GM12891 (cell line): ENCODE measurements at regions not wholly inside any gene's neighbourhood (a gene's known extent, or its start where the extent isn't known, plus 50 kb on each side); places are given as distances from the start of the nearest gene placed in this dataset.

ENCODE experiments used
- DNase-seq: peaks from one replicate; pipeline ENCODE4 v3.0.0; 2011; ENCODE audit warnings: low spot score; ENCODE audit not compliant: insufficient read length
- FAIRE-seq: peaks from 2 replicates; lab custom pipeline; 2011; peaks lifted over from hg19 to GRCh38; lab: Jason Lieb, UNC
- PAX5 ChIP-seq: IDR thresholded peaks from 2 replicates; pipeline ENCODE4 v1.6.1; 2011; ENCODE audit warnings: low read length, moderate library complexity, mild to moderate bottlenecking; ENCODE audit not compliant: insufficient read depth, severe bottlenecking
- POLR2A ChIP-seq: IDR thresholded peaks from 2 replicates; pipeline ENCODE4 v1.6.1; 2011; ENCODE audit warnings: low read depth, low read length, control low read depth
- POLR2AphosphoS5 ChIP-seq: IDR thresholded peaks from 2 replicates; pipeline ENCODE4 v1.6.1; 2011; ENCODE audit warnings: low read depth, low read length, control low read depth
- POU2F2 ChIP-seq: IDR thresholded peaks from 2 replicates; pipeline ENCODE4 v1.6.1; 2011; ENCODE audit warnings: low read depth, mild to moderate bottlenecking, control low read depth, low read length, moderate library complexity
- SPI1 ChIP-seq: IDR thresholded peaks from 2 replicates; pipeline ENCODE4 v1.6.1; 2011; ENCODE audit warnings: low read depth, low read length, control low read depth
- TAF1 ChIP-seq: IDR thresholded peaks from 2 replicates; pipeline ENCODE4 v1.6.1; 2011; ENCODE audit warnings: low read depth, low read length, control low read depth

DNA sequence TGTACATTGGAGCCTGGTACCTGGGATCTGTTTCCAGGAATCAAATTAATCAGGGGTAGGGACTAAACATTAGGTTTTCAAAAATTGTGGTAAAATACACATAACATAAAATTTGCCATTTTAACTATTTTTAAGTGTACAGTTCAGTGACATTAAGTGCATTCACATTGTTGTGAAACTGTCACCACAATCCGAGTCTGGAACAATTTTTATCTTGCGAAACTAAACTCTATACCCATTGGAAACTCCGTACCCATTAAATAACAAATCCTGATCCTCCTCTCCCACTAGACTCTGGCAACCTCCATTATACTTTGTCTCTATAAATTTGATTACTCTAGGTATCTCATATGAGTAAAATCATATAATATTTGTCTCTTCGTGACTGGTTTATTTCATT is 486.2 kb downstream of the GADD45G start:
- TF ChIP-seq POU2F2 (no peak), PAX5 (no peak), POLR2AphosphoS5 (no peak), POLR2A (no peak), SPI1 (no peak), TAF1 (no peak)
- DNase-seq (no peak), FAIRE-seq (no peak)

DNA sequence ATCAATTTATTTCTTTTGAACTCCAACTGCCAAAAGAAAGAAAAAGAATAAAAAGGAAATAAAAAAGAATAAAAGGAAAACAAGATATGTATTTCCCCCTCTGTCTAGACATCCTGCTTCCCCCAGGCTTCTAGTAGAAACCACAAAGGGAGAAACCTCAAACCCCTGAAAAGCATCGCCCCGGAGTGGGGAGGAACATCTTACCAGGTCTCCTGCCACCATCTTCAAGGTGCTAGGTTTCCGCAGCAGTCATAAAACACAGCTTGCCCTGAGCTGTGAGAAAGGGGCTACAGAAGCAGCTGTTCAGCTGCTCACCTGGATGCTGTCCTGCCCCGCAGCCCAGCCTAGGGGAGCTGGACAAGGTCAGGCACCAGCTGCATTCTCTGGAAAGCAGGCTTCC is 487.7 kb downstream of the GADD45G start:
- no peak for DNase-seq
- no peak for FAIRE-seq
- TF ChIP-seq TAF1 (no peak), POU2F2 (no peak), POLR2AphosphoS5 (no peak)

DNA sequence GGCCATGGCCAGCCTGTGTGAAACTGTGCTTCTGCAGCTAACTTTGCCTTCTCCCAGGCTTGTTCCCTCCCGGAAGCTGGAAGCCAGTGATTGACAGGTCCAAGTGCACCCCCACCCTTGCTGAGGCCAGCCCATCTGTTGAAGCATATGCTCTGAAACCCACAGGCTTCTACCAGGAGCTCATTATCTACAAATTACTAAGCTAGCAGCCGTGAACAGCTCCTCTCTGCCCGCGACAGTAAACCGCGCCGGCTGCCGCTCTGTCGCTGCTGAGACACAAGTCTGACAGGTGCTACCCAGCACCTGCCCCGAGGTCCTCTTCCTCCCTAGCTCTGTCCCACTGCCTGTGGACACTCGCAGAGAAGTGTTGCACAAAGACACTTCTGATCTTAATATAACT is 490.9 kb downstream of the GADD45G start:
- TF ChIP-seq POLR2AphosphoS5 (no peak), TAF1 (no peak), PAX5 (no peak), POLR2A (no peak), SPI1 (no peak), POU2F2 (no peak)
- FAIRE-seq (no peak), DNase-seq (no peak)

DNA sequence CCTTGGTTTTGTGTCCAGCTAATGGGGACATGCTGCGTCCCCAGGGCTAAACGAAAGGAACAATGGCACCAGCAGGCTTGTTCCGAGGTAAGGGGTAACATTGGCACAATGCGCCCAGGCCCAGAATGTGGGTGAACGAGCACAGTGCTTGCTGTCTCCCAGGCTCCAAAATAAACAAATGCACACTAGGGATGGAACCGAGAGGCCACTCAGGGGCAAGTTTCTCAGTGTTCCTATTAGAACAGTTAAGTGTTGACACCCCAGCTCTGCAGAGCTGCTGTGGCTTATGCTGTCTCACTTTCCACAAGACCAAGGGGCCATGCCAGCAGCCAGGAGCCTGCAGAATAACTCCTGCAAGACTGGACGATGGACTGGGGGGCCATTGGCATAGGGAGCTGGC is 492.4 kb downstream of the GADD45G start:
- no peak for TF ChIP-seq TAF1
- TF ChIP-seq SPI1: no peak
- no peak for TF ChIP-seq PAX5
- TF ChIP-seq POU2F2: no peak
- no peak for TF ChIP-seq POLR2AphosphoS5
- no peak for TF ChIP-seq POLR2A
- no peak for FAIRE-seq
- DNase-seq: no peak

DNA sequence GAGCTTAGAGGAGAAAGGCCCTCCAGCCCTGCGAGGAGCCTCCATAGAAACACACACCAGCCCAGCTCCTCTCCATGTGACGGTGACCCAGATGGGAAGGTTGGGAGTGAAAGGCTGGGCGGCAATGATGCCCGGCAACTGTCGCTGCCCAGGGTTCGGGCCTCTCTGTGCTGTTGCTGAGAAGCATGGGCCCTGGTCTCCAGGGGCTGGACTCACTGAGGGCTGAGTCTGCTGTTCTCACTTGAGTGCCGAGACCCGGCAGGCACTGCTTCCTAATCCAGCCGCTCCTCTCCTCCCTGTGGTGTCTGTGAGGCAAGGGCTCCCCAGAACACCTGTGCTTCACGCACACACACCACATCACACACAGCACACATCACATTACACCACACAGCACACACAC is 493.6 kb downstream of the GADD45G start:
- no peak for FAIRE-seq
- TF ChIP-seq POLR2AphosphoS5 (no peak), PAX5 (no peak), POU2F2 (no peak), TAF1 (no peak)
- DNase-seq: no peak

DNA sequence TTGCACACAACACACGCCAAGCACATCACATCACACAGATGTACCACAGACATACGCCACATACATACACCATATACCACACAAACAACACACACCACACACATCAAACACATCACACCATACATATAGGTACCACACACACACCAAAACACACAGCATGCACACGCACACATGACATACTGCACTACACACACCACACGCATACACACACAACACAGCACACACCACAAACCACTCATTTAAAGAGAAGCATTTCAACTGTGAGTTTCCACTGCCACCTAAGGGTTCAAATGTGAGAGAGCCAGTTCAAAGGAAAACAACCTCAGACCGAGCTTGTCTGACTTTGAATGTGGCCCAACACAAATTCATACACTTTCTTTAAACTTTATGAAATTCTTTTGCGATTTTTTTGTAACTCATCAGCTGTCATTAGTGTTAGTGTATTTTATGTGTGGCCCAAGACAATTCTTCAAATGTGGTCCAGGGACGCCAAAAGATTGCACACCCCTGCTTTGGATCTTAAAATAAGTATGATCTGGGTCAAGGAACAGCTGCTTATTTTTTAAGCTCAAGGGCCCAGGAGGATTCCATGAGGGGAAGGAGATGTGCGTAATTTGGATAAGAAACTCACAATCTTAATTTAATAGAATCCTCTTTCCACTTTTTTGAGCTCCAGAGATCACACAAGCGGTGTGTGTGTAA is 494.6 kb downstream of the GADD45G start:
- TF ChIP-seq TAF1 (no peak), POLR2AphosphoS5 (no peak), PAX5 (no peak), POU2F2 (no peak), POLR2A (no peak), SPI1 (no peak)
- FAIRE-seq: peak; percentile 91
- no peak for DNase-seq

DNA sequence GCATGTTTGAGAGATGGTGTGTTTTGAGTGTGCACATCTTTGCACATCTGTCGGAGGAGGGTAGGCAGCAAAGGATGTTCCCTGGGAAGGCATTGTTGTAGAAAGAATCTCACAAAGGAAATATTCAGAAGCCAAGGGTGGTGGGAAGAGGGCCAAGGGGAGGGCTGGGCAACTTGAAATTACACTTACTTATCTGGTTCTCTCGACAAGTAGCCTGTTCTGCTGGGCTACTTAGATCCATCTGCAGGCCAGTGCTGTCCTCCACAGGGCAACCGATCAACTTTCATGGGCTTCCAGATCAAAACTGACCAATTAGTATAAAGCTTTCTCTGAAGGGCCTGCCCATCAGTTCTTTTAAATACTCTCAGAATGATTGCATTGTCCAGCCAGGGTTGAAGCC is 495.2 kb downstream of the GADD45G start:
- no peak for FAIRE-seq
- DNase-seq: no peak
- TF ChIP-seq POLR2A (no peak), PAX5 (no peak), POU2F2 (no peak)

DNA sequence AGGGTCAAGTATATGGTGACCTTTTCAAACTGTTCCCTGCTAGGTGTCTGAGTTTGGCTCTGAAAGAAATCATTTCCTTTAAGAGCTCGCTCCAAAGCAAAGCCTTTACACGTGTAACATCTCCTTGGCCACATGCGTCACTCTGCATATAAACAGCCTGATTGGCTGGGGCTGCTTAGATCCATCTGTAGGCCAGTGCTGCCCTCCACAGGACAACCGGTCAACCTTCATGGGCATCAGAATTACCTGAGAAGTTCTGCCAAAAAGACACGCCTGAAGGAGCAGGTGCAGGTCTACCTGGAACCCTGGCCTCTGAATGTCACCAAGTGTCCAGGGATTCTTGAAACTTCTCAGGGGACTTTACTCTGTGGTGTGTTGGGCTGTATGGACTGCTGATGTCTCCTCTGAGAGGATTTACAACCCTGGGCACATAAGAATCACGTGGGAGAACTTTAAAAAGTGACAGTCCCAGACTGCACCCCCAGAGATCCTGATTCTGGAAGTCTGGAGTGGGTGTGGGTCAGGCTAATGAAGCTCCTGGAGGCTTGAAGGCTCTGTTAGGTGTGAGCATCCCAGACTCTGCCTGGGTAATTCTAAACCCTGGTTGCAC is 497.6 kb downstream of the GADD45G start:
- peak; percentile 61 for DNase-seq
- FAIRE-seq: peak; percentile 97
- TF ChIP-seq PAX5 (peak; percentile 57), POLR2AphosphoS5 (no peak), POU2F2 (no peak; the same call in 1 of the 2 replicates)

DNA sequence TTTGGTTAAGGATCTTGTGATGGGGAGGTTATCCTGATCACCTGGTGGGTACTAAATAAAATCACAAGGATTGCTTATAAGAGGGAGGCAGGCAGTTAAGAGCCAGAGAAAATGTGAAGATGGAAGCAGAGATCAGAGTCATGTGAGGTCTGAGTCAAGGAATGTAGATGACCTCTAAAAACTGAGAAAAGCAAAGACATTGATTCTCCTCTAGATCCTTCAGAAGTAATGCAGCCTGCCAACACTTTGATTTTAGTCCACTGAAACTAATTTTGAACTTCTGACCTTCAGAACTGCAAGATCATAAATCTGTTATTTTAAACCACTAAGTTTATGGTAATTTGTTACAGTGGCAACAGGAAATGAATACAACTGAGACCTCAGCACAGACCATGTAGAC is 499.0 kb downstream of the GADD45G start:
- no peak for DNase-seq
- FAIRE-seq: no peak
- TF ChIP-seq PAX5 (no peak), SPI1 (no peak), POU2F2 (no peak), POLR2AphosphoS5 (no peak)

DNA sequence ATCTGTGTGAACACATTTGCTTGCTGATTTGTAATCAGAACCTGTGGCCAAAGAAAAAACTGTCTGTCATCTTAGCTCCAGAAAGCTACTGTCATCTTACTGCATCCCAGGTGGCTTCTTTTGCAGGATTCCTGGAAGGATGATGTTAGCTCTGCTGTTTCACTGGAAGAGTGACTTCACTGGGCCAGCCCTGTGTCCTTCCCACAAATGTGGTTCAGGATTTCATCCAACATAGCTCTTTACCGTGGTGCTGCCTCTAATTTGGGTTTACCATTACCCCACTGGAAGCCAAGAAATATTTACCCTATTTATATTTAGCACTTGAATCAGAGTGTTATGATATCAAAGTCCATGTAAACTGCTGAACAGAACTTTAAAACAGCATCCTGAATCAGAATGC is 501.0 kb downstream of the GADD45G start:
- DNase-seq (no peak), FAIRE-seq (no peak)
- TF ChIP-seq POLR2A (no peak), SPI1 (no peak), POLR2AphosphoS5 (no peak), TAF1 (no peak), PAX5 (no peak)
